ENCODE measurements at regions not wholly inside any gene's neighbourhood (a gene's known extent, or its start where the extent isn't known, plus 50 kb on each side); places are given as distances from the start of the nearest gene placed in this dataset.
A peak's percentile ranks its signal among the peaks of the same experiment; 100 is the strongest.

DNA sequence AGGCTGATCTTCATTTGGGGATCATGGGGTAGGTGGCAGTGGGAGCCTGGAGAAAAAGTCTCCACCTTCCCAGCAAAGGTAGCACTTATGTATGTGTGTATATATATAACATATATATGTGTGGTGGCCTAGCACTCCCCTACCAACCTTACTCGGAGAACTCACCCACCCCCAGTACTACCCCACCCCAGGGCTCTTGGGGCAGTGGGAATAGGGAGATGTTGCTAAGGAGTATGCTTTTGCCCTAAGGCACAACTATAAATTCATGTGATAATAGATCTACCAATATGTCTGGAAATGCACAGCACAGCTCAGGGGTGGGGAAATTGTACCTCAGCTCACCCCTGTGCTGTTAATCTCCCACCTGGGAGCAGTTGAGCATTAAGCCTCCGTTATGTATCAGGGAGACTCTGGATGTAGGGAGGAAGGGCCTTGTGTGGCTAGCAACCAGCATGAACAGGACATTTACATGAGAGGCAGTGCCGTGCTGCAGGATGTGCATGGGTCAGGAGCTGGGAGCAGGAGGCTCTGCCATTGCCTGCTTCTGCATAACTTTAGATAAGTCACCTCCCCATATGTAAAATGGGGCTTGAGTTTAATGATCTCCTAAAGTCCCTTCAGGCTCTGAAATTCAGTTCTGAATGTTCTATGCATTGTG is 57.3 kb downstream of the C11orf91 start:
- no peaks in the 10 kb centered on the region for H3K79me2 ChIP-seq (ENCODE audit: insufficient read depth, low read length)
- H4K20me1 ChIP-seq (ENCODE audit: control insufficient read depth, insufficient read depth, insufficient read length) = no peaks in the 10 kb centered on the region
- H3K27me3 ChIP-seq (ENCODE audit: insufficient read depth, low read length) = no peaks in the 10 kb centered on the region
- H4K8ac ChIP-seq (replicated peaks; ENCODE audit: insufficient read length, low read depth, low read length) = no peak overlapping the region
- H3K14ac ChIP-seq (ENCODE audit: insufficient read depth, low read length) = no peak overlapping the region
- DNase-seq = no peak
- H2BK5ac ChIP-seq (ENCODE audit: insufficient read length, low read length) = no peak overlapping the region
- no peak overlapping the region for H2BK15ac ChIP-seq (ENCODE audit: low read depth, low read length)
- H3K23me2 ChIP-seq (ENCODE audit: insufficient read length, low read depth, low read length, poor library complexity, severe bottlenecking) = no peaks in the 10 kb centered on the region
- Mint-ChIP-seq H3K4me1 (peaks cover 5 to 11% of the 10 kb centered on the region in 2 experiments; a peak in 3 of 4 replicates), H3K27me3 (ENCODE audit: low read depth) (no peaks in the 10 kb centered on the region), H3K9me3 (no peaks in the 10 kb centered on the region; a peak in 1 of 5 replicates), H3K4me3 (no peak overlapping the region), H3K36me3 (ENCODE audit: insufficient read depth in 1 of 3, low read depth in 3 of 3) (peaks cover 0 to 4% (median 0%) of the 10 kb centered on the region in 3 experiments; a peak in 1 of 7 replicates), H3K27ac (peak overlapping the region in 1 of 3 experiments; percentile 89; a peak in 1 of 7 replicates)
- no peak overlapping the region for H2AK5ac ChIP-seq (ENCODE audit: insufficient read length, low read length)
- no peak overlapping the region for H3K9ac ChIP-seq (ENCODE audit: extremely low read depth, insufficient read length, low read length)
- no peak overlapping the region for H2AFZ ChIP-seq (ENCODE audit: low read length)
- no peak for TF ChIP-seq CTCF (conservative IDR thresholded peaks at IDR 0.05)
- H4K5ac ChIP-seq (ENCODE audit: insufficient read length, low read depth, low read length) = no peak overlapping the region
- H3K56ac ChIP-seq (ENCODE audit: insufficient read length, low read depth, low read length) = no peak overlapping the region
- H3K4me1 ChIP-seq (ENCODE audit: insufficient read depth, low read length) = no peaks in the 10 kb centered on the region
- H2BK12ac ChIP-seq (ENCODE audit: insufficient read length, low read depth, low read length) = no peak overlapping the region
- H3K23ac ChIP-seq (ENCODE audit: insufficient read length, low read depth, low read length) = no peak overlapping the region
- no peak overlapping the region for H3K18ac ChIP-seq (ENCODE audit: insufficient read length, low read depth, low read length)
- H3K79me1 ChIP-seq (ENCODE audit: insufficient read depth, low read depth, low read length, poor library complexity, severe bottlenecking) = no peaks in the 10 kb centered on the region
- no peak overlapping the region for H3K4me2 ChIP-seq (ENCODE audit: insufficient read depth, insufficient read length, low read length)
- no CpG with 5 or more reads among the region's 3 CpGs for WGBS (ENCODE audit: extremely low coverage, insufficient read length, low lambda C conversion rate)
- H3K27ac ChIP-seq (ENCODE audit: insufficient read length, low read depth, low read length) = no peak overlapping the region
- no peak overlapping the region for H4K91ac ChIP-seq (ENCODE audit: insufficient read length, low read depth, low read length)
- no peak overlapping the region for H3K4ac ChIP-seq (ENCODE audit: low read depth, low read length)
- H2BK20ac ChIP-seq (ENCODE audit: low read depth, low read length, poor library complexity, severe bottlenecking) = no peak overlapping the region
- no peaks in the 10 kb centered on the region for H3K9me3 ChIP-seq (ENCODE audit: control insufficient read depth, low read depth, low read length)
- H3T11ph ChIP-seq (ENCODE audit: low read length) = no peak overlapping the region
- no peak overlapping the region for H2BK120ac ChIP-seq (ENCODE audit: low read depth, low read length, poor library complexity, severe bottlenecking)
